ENCODE measurements at regions not wholly inside any gene's neighbourhood (a gene's known extent, or its start where the extent isn't known, plus 50 kb on each side); places are given as distances from the start of the nearest gene placed in this dataset.
"Not testable (repeated sequence)": the region's sequence is repeated elsewhere in the genome, so short reads cannot be mapped to it uniquely, and the experiment has no call there.

DNA sequence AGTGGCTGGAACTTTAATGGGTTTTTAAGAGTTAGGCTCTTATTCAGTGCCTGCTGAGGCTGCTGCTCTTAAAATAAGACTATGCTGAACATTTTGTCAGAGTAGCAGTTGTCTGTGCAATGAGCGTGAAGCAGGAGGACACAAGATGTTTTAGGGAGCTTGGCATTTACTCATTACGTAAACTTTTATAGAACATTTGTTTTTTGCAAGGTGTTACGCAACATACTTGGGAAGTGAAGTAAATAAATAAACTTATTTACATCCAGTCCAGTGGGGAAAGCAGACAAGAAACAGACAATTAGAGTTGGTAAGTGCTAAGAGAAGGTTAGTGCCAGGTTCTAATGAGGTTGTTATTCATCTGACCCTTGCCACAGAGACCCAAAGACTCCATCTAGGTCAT is 226.0 kb downstream of the HINT1 start:
- DNase-seq, result no peak

DNA sequence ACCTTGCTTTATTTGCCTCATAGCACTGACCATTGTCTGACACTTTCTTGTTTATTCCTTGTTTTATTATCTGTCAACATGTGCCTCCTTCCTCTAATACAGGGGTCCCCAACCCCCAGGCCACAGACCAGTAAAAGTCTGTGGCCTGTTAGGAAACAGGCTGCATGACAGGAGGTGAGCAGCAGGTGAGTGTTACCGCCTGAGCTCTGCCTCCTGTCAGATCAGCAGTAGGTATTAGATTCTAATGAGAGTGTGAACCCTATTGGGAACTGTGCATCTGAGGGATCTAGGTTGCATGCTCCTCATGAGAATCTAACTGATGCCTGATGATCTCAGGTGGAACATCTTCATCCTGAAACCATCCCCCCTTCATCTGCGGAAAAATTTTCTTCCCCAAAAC is 228.0 kb downstream of the HINT1 start:
- DNase-seq, result no peak

DNA sequence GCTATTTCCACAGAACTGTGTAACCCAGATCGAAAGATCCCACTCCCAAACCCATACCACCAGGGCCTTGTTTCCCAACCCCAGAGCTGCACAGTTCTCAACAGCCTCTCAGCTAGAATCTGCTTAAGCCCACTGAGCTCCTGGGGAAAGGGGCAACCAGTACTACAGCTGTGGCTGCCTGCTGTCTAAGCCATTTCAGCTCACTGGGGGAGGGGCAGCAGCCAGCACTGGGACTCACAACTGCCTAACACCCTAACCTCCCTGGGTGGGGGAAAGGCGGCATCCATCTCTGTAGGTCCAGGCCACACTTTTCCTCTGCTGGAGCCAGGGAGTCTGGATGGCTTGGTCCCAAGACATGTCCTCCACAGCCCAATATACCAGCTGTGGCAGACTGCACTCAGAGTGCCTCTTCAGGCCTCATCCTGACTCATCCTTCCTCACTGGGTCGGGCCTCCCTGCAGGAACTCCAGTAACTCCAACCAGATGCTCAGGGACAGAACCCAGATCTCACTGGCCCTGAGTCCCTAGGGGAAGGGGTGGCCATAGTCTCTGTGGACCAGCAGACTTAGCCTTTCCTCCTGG is 241.4 kb downstream of the HINT1 start:
- DNase-seq, result no peak

DNA sequence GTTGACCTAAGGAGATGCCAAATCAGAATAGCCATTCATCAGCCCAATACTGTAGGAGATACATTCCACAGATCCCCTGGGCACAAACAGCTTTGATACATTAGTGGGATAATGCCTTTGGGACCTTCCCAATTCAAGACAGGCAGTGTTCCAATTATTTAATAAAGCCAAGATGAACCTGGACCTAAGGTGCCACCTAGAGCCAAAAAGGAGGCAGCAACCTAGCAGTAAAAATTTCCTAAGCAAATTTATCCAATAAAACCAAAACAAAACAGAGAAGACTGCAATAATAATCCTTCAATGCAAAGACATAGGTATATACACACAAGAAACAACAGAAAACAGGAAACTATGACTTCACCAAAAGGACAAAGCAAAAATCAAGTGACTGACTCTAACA is 253.0 kb downstream of the HINT1 start:
- DNase-seq, result no peak

DNA sequence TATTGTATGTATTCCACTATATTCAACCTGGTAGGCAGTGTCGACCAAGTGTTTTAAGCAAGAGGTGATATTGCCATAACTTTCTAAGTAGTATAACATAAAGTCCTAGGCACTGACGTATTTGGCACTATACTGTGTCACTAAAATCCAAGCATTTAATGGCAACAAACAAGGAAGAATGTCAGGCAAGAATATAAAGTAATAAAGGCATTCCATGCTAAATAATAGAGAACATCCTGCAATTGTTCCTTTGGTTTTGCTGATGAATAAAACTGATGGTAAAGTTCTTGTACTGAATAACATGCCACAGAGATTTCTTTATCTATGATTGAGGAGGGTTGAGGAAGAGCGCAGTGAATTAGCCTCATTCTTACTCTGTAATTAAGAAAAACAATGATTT is 256.9 kb downstream of the HINT1 start:
- peak; percentile 6 for DNase-seq

DNA sequence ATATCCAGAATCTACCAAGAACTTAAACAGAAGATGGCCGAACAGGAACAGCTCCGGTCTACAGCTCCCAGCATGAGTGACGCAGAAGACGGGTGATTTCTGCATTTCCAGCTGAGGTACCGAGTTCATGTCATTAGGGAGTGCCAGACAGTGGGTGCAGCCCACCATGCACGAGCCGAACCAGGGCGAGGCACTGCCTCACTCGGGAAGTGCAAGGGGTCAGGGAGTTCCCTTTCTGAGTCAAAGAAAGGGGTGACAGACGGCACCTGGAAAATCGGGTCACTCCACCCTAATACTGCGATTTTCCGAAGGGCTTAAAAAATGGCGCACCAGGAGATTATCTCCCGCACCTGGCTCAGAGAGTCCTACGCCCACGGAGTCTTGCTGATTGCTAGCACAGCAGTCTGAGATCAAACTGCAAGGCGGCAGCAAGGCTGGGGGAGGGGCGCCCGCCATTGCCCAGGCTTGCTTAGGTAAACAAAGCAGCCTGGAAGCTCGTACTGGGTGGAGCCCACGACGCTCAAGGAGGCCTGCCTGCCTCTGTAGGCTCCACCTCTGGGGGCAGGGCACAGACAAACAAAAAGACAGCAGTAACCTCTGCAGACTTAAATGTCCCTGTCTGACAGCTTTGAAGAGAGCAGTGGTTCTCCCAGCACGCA is 267.4 kb downstream of the HINT1 start:
- not testable (repeated sequence) for DNase-seq

DNA sequence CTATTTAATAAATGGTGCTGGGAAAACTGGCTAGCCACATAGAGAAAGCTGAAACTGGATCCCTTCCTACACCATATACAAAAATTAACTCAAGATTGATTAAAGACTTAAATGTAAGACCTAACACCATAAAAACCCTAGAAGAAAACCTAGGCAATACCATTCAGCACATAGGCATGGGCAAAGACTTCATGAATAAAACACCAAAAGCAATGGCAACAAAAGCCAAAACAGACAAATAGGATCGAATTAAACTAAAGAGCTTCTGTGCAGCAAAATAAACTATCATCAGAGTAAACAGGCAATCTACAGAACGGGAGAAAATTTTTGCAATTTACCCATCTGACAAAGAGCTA is 267.9 kb downstream of the HINT1 start:
- not testable (repeated sequence) for DNase-seq

DNA sequence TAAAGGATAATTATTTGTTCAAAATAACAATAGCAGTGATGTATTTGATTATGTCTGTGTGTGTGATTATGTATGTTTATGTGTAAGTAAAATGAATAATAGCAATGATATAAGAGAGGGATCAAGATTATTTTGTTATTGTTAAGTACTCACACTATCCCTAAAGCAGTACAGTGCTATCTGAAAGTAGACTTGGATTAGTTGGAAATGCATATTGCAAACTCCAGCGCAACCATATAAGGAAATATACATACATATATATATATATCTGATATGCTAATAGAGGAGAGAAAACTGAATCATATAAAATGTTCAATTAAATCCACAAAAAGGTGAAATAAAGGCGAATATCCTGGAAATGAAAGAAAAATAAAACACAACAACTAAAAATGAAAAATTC is 268.4 kb downstream of the HINT1 start:
- no peak for DNase-seq

DNA sequence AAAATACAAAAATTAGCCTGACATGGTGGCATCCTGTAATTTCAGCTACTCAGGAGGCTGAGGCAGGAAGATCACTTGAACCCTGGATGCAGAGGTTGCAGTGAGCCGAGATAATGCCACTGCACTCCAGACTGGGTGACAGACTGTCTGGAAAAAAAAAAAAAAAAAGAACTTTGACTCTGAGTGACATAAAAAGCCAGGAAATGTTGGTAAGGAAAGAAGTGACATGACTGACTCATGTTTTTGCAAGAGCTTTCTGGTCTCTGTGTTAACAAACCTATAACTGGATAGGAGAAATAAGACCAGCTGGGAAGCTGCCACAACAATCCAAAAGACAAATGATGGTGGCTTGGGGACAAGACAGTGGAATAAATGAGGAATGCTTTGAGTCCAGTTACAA is 272.1 kb downstream of the HINT1 start:
- DNase-seq, result no peak

DNA sequence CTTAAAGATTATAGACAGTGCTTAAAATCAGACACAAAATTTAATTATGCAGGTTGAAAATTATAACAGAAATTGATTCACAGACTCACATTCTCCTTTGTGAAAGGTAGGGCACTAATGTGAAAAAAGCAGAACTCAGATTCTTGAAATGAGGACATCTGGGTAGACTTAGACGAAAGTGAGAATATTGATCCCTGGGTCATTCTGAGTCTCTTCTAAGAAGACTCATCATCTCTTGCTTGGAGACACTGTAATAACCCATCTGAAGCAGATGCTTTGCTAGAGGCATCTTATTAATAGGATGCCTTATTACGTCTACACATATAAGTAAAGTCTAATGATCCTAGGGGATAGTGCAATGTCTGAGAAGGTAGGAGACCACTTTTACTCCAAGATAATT is 274.4 kb downstream of the HINT1 start:
- DNase-seq, result no peak

DNA sequence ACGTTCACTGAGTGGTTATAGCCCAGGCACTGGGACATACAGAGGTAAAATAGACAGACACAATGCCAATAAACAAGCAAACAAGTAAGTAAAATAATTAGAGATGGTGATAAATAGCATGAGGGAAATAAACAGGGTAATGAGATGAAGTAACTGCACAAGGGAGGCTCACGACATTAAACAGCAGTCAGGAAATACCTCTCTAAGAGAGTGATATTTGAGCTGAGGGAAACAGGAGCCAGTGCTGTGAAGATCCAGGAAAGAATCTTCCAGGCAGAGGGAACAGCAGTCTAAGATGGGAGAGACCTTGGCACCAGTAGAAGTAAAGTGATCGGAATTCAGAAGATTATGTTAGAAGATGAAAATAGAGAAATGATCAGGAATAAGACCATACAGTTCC is 279.4 kb downstream of the HINT1 start:
- no peak for DNase-seq

DNA sequence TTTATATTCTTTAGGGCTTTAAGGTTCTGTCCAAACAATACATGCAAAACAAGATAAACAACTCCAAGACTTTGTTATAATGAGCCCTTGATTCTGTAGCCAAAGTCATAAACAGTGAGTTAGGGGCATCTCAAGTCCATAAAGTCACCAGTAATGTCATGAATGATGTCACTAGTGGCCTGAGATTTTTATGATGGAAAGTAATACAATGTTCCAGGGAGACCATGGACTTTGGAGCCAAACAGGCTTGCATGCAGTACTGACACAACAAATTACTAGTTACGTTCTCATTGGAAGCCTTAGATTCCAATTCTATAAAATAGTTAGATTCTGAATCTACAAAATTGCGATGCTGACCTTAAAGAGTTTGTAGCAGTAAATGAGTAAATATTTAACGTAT is 280.0 kb downstream of the HINT1 start:
- DNase-seq, result no peak

DNA sequence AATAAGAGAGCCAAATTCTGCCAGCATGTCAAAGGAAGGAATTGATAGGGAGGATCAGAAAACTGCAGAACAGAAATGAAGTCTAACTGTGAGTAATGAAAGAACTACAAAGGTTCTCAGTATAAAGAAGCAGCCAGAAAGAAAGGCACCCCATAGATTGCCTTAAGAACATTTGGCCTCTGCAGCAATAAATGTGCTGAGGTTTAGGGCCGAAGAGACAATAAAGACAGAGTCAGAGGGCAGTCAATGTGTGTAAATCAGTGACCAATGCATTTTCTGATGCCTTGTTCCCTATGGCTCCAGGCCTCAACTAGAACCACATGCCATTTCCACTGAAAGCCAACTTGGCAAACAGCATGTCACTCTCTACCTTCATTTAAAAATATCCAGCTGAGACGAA is 281.0 kb downstream of the HINT1 start:
- DNase-seq, result no peak

DNA sequence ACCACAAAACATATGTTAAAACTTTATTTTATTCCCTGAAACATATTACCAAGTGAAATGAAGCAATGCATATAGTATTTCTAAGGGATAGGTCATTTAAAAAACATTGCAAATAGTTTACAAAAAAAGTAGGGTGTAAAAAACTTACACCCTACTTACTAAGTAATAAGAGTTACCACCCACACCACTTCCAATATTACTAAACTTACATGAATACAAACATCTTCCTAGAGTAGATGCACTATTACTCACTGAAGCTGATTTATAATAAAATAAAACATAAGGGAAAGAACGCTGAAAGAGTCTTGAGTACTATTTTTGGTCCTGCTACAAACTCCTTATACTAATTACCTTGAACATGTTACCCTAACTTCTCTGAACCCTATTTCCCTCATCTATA is 289.4 kb downstream of the HINT1 start:
- no peak for DNase-seq

DNA sequence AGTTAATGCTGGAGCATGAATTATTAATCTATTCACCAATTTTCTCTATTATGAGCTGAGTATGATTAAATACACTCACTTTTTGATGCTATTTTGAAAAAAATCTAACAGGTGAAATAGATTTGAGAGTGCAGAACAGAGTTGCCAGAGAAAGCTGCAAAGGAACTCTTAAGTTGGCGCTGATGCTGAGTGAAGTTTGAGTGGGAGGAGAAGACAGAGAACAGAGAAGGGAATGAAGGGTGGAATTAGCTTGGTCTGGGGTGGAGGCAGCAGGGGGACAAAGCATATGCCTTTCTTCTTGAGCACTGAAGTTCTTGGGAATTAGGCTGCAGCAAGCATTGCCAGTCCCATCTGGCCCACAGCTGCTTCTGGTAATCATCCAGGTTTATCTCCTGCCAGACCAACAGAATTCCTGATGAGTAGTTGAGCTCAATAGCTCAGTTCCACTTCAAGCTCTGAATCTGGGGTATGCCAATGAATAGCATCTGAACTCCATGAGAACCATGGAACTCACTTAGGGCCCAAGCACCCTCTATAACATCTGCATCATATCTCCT is 290.1 kb downstream of the HINT1 start:
- no peak for DNase-seq

DNA sequence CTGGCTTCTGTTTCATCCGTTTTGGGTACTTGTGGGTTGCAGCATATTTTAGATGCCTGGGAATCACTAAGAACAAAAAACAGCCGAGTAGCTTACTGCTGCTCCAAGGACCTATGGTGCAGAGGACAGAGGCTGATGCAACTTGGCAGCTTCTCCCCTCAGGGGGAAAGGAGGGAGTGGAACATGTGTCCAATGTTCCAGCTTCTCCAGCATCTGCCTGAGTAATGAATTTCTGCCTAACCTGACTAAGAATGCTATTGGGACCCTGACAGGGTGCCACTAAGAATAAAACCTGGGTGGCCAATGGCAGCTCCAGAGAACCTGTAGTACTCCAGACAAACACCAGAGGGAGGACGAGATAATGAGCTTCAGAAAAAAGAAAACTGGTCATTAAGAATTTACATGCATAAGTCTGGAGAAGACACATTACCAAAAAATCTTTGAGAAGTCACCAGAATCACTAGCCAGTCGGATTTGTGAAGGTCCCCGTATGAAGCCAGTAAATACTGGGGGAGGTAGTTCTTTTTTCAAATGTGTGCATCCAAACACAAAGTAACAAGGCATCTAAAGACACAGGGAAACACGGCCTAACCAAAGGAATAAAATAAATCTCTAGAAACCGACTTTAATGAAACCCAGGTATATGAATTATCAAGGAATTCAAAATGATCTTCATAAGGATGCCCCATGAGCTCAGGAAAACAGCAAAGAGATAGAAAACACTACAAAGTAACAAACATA is 293.5 kb downstream of the HINT1 start:
- DNase-seq, result peak; percentile 54

DNA sequence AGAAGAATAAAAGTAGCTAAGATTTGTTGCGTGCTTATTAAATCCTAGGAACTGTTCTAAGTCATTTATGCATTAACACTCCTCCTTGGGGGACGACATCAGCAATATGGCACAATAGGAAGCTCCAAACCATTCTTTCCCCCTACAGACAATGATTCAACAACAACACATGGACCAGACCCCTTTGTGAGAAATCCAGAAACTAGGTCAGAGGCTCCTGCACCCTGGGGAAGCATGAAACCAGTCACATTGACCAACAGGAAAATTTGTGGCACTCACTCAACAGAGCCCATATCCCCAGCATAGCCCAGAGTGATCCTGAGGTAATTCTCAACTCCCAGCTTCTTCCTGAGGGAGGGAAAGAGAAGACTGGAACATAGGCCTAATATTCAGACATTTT is 294.4 kb downstream of the HINT1 start:
- no peak for DNase-seq

DNA sequence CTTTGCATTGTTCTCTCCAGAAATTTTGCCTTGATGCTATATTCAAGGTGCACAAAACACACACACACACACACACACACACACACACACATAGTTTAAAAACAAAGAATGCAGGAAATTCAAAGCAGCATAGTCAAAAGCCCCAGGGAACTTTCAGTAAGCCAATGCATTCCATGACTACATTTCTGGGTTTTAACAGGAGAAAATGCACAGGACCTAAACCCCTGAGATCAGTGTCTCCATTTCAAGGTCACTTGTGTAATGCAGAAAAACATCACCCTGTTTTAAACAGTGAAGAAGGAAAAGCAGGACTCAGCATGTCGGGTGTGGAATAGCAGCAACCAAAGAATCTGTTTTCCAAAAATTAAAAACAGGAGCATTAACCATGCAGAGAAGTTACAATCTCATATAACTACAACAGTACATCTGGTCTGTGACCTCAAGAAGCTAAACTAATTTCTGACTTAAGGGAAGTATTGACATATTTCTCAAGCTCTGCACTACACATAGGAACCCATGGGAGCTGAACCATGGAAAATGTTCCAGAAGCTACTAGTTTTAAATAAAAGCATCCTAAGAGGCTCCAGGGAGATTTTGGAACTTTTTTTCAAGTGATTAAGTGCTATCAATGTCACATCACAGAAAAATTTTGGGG is 296.7 kb downstream of the HINT1 start:
- peak; percentile 23 for DNase-seq

DNA sequence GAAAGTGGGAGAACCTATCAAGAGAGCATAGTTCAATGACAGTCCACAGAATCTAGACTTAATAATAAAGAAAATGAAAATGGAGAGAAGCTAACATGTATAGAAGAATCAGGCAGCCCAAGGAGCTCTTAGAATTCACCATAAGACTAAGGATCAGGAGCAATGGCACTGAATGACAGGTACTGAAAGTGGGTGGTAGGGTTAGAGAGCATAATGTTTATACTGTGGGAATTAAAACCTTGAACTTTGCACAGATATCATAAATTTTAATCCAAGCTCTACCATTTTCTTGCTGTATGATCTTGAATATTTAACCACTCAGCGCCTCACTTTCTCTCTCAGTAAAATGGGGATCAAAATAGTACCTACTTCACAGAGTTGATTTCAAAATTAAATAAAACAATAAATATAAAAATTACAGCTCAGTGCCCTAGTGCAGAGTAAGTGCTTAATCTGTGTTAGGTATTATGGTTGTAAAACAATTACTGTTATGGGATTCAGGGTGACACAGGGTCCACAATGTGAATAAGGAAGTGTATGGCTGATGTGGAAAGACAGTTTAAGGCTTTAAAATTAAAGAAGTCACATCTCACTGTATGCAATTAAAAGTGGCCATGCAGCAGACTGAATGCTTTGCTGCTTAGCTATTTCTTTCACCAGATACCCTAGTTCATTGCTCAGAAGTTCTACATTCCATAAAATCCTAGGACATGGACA is 319.8 kb downstream of the HINT1 start:
- no peak for DNase-seq

DNA sequence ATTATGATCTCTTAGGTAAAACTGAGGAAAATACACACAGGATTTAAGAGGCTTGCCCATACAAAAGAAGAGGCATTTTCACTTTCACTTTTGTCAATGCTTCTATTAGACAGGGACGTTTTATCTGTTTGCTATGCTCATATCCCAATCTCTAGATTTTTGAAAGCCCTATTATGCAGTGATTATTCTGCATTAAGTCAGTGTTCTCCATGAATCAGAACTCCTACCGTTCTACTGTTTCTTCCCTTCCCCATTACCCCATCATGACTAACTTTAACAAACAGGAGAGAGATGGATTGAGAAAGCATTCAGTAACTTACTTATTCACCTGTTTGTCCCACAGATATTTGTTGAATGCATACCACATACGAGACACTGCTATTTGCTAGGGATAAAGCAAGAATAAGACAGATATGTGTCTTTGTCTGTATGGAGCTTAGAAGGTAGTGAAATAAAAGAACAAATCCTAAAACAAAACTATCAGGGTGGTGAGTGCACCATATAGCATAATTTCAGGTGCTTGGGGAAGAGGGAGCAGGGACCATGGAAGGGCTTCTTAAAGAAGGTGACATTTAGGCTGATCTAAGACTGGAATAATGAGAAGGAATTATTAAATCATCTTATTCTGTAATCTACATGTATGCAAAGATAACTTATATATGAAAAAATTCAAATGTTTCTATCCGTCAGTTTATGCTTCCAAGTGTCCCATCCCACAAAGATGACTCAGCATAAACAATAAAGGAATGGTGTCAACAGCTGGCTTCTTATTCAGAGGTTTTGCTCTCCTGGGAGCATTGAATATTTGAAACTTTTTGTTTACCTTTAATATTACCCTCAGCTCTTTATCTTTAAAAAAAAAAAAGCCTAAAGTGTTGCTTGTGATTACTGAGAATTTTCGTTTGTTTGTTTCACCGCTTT is 328.1 kb downstream of the HINT1 start:
- DNase-seq, result no peak

DNA sequence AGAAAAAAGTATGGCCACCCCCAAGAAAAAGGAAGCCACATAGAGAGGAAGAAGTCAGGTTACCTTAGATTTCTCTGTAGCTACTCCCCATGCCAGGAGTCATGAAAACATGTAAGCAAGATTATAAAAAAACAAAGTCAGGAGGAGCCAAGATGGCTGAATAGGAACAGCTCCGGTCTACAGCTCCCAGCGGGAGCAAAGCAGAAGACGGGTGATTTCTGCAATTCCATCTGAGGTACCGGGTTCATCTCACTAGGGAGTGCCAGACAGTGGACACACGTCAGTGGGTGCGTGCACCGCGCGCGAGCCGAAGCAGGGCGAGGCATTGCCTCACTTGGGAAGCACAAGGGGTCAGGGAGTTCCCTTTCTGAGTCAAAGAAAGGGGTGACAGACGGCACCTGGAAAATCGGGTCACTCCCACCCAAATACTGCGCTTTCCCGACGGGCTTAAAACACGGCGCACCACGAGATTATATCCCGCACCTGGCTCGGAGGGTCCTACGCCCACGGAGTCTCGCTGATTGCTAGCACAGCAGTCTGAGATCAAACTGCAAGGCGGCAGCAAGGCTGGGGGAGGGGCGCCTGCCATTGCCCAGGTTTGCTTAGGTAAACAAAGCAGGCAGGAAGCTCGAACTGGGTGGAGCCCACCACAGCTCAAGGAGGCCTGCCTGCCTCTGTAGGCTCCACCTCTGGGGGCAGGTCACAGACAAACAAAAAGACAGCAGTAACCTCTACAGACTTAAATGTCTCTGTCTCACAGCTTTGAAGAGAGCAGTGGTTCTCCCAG is 347.3 kb downstream of the HINT1 start:
- DNase-seq, result not testable (repeated sequence)

Data from dermis blood vessel endothelial cell (primary cell).